ENCODE measurements at regions not wholly inside any gene's neighbourhood (a gene's known extent, or its start where the extent isn't known, plus 50 kb on each side); places are given as distances from the start of the nearest gene placed in this dataset.

- DNase-seq (ENCODE audit: low read depth, low spot score) = no peak
- ChIA-PET POLR2A (no interaction called here), CTCF (no interaction called here), RAD21 (ENCODE audit: low non-redundant PET in 1 of 2, low total read pairs in 2 of 2, uncharacterized antibody in 2 of 2, unreplicated experiment in 2 of 2) (no interaction called here)
- Histone ChIP-seq H3K9ac (ENCODE audit: low read length) (no peak overlapping the region), H3K4me3 (replicated peaks in 1 of 2; ENCODE audit: low read depth in 1 of 2, low read length in 2 of 2) (no peak overlapping the region), H3K4me1 (ENCODE audit: control insufficient read depth in 1 of 2, insufficient read depth in 2 of 2, low read length in 2 of 2) (no peaks in the 10 kb centered on the region), H3K9me2 (ENCODE audit: insufficient read depth) (no peaks in the 10 kb centered on the region), H3K79me2 (ENCODE audit: insufficient read depth, low read length) (no peaks in the 10 kb centered on the region), H3K27ac (ENCODE audit: low read depth, low read length) (no peak overlapping the region), H4K20me1 (ENCODE audit: insufficient read depth) (no peaks in the 10 kb centered on the region), H3K36me3 (ENCODE audit: control insufficient read depth in 1 of 2, insufficient read depth in 2 of 2, low read length in 2 of 2) (no peaks in the 10 kb centered on the region), H3K27me3 (ENCODE audit: insufficient read depth, low read length) (no peaks in the 10 kb centered on the region), H3K4me2 (ENCODE audit: low read length) (no peak overlapping the region), H2AFZ (ENCODE audit: low read depth, low read length, poor library complexity, severe bottlenecking) (no peak overlapping the region), H3K9me3 (ENCODE audit: control insufficient read depth in 1 of 2, insufficient read depth in 1 of 2, low read depth in 1 of 2, low read length in 2 of 2) (no peaks in the 10 kb centered on the region)
- BruUV-seq (replicated peaks) = no TSS peak
- TF ChIP-seq EZH2phosphoT487 (IDR thresholded peaks at IDR 0.05; ENCODE audit: borderline replicate concordance) (no peak), CTCF (IDR thresholded peaks at IDR 0.05 in 2 of 3, conservative IDR thresholded peaks at IDR 0.05 in 1 of 3; ENCODE audit: borderline replicate concordance in 1 of 3, insufficient read depth in 1 of 3, low read depth in 2 of 3, low read length in 2 of 3) (no peak), YY1 (IDR thresholded peaks at IDR 0.05; ENCODE audit: extremely low read depth, insufficient replicate concordance, low read depth, low read length) (no peak), MAX (IDR thresholded peaks at IDR 0.05) (no peak), SRF (IDR thresholded peaks at IDR 0.05; ENCODE audit: low read depth) (no peak), ATF3 (IDR thresholded peaks at IDR 0.05) (no peak), FOSL1 (IDR thresholded peaks at IDR 0.05; ENCODE audit: low read depth) (no peak), ZFX (IDR thresholded peaks at IDR 0.05) (no peak), CBX3 (IDR thresholded peaks at IDR 0.05; ENCODE audit: low read depth) (no peak), SIN3A (IDR thresholded peaks at IDR 0.05; ENCODE audit: low read depth) (no peak), RAD21 (IDR thresholded peaks at IDR 0.05; ENCODE audit: low read depth) (no peak), EGR1 (IDR thresholded peaks at IDR 0.05; ENCODE audit: low read depth) (no peak), EZH2 (IDR thresholded peaks at IDR 0.05) (no peak), CEBPB (IDR thresholded peaks at IDR 0.05; ENCODE audit: low read depth) (no peak), TCF7L2 (IDR thresholded peaks at IDR 0.05; ENCODE audit: borderline replicate concordance, extremely low read depth, insufficient read depth, insufficient read length) (no peak)
- intact Hi-C loops (cut with micrococcal nuclease) = no loop called here
- ATAC-seq = no peak
Observed at GRCh38 chr11:27234043-27234668, 128.9 kb downstream of the CCDC34 start.

Data from HCT116 (cell line).